Neural cell (in vitro differentiated cells): ENCODE measurements at regions not wholly inside any gene's neighbourhood (a gene's known extent, or its start where the extent isn't known, plus 50 kb on each side); places are given as distances from the start of the nearest gene placed in this dataset.

Source experiments
- CTCF ChIP-seq: fragments of 450-650 bp; IDR thresholded peaks from 2 replicates; pipeline ENCODE4 v1.5.1; 2014; ENCODE audit warnings: antibody characterized with exemption, mild to moderate bottlenecking, moderate library complexity; ENCODE audit not compliant: poor library complexity, severe bottlenecking
- EP300 ChIP-seq: fragments of 450-650 bp; conservative IDR thresholded peaks from 2 replicates; pipeline ENCODE4 v1.6.1; 2014; ENCODE audit warnings: antibody characterized with exemption, mild to moderate bottlenecking, moderate library complexity; ENCODE audit not compliant: poor library complexity, severe bottlenecking
- EZH2 ChIP-seq: fragments of 200-600, 300-800 bp; shearing (Covaris generic), sonication (generic); IDR thresholded peaks from 2 replicates; pipeline ENCODE4 v1.6.1; 2014; ENCODE audit warnings: antibody characterized with exemption, low read length, borderline replicate concordance, mild to moderate bottlenecking; ENCODE audit not compliant: insufficient read depth, poor library complexity, severe bottlenecking
- POLR2AphosphoS5 ChIP-seq: IDR thresholded peaks from 2 replicates; pipeline ENCODE4 v1.6.1; 2012
- RAD21 ChIP-seq: fragments of 450-650 bp; conservative IDR thresholded peaks from 2 replicates; pipeline ENCODE4 v1.6.1; 2014; ENCODE audit warnings: antibody characterized with exemption, mild to moderate bottlenecking, moderate library complexity
- TAF1 ChIP-seq: IDR thresholded peaks from 2 replicates; pipeline ENCODE4 v1.6.1; 2012; ENCODE audit warnings: low read depth

GRCh38 chr5:36458746-36459145 lies 147.7 kb upstream of the SLC1A3 start:
- TF ChIP-seq CTCF (no peak), EZH2 (no peak), POLR2AphosphoS5 (no peak), TAF1 (no peak), EP300 (no peak), RAD21 (no peak)
